ENCODE measurements at regions not wholly inside any gene's neighbourhood (a gene's known extent, or its start where the extent isn't known, plus 50 kb on each side); places are given as distances from the start of the nearest gene placed in this dataset.

- Histone ChIP-seq H3K18ac (ENCODE audit: extremely low read depth, low read length) (no peak overlapping the region), H3K79me1 (ENCODE audit: low read depth, low read length) (no peaks in the 10 kb centered on the region), H2BK5ac (ENCODE audit: low read depth, low read length) (peak overlapping the region; percentile 47; the same call in 1 of the 2 replicates), H2BK120ac (replicated peaks; ENCODE audit: low read depth, low read length) (no peak overlapping the region), H3K27me3 (replicated peaks in 1 of 4; ENCODE audit: control insufficient read depth in 3 of 4, extremely low read depth in 1 of 4, insufficient read depth in 3 of 4, low read length in 3 of 4) (no peaks in the 10 kb centered on the region), H3K9ac (replicated peaks in 1 of 4; ENCODE audit: extremely low read depth in 1 of 4, low read depth in 3 of 4, low read length in 3 of 4) (no peak overlapping the region), H3K23me2 (ENCODE audit: low read depth, low read length) (no peaks in the 10 kb centered on the region), H4K91ac (replicated peaks; ENCODE audit: insufficient read length, low read length) (no peak overlapping the region), H2BK20ac (ENCODE audit: low read length) (no peak overlapping the region), H2BK15ac (ENCODE audit: low read length) (0 out of 2 replicates have a peak overlapping the region, but pooled peaks have one; percentile 26), H3K27ac (ENCODE audit: low read depth, low read length) (no peak overlapping the region), H3K23ac (ENCODE audit: insufficient read length) (no peak overlapping the region), H3K4me3 (ENCODE audit: extremely low read depth in 1 of 4, insufficient read depth in 2 of 4, low read depth in 3 of 4, low read length in 4 of 4) (no peak overlapping the region), H3K9me3 (ENCODE audit: insufficient read depth in 2 of 2, low read depth in 1 of 2, low read length in 1 of 2) (no peaks in the 10 kb centered on the region), H4K5ac (ENCODE audit: insufficient read length, low read depth, low read length) (no peak overlapping the region), H3K14ac (ENCODE audit: insufficient read length) (no peak overlapping the region), H3K4me2 (ENCODE audit: insufficient read depth in 1 of 2, low read depth in 2 of 2, low read length in 2 of 2) (no peak overlapping the region), H3K36me3 (ENCODE audit: control insufficient read depth in 2 of 4, insufficient read depth in 4 of 4, low read length in 3 of 4) (no peaks in the 10 kb centered on the region), H4K8ac (ENCODE audit: extremely low read depth, insufficient read depth, low read length) (no peak overlapping the region), H2BK12ac (ENCODE audit: low read depth, low read length) (peak overlapping the region; percentile 56; the same call in 1 of the 2 replicates), H2AFZ (ENCODE audit: low read length) (peak overlapping the region; percentile 79), H4K20me1 (replicated peaks in 1 of 2; ENCODE audit: control insufficient read depth in 1 of 2, insufficient read depth in 2 of 2, low read length in 2 of 2) (no peaks in the 10 kb centered on the region), H3K4me1 (replicated peaks in 1 of 4; ENCODE audit: control insufficient read depth in 3 of 4, insufficient read depth in 4 of 4, low read length in 3 of 4) (0 out of 7 replicates have a peak, but pooled peaks cover 0 to 2% (median 0%) of the 10 kb centered on the region in 4 experiments), H3K79me2 (ENCODE audit: control insufficient read depth in 1 of 2, insufficient read depth in 2 of 2, low read length in 2 of 2) (no peaks in the 10 kb centered on the region), H3K4ac (replicated peaks; ENCODE audit: insufficient read length, low read depth, low read length) (peak overlapping the region; percentile 70), H3K56ac (replicated peaks; ENCODE audit: insufficient read length, low read depth, low read length) (no peak overlapping the region), H2AK5ac (ENCODE audit: low read depth, low read length) (no peak overlapping the region)
- ChIA-PET CTCF (ENCODE audit: partially characterized antibody) (interaction anchor here (2.1 kb wide), 1 partner anchor 86 kb away, joined by 5 read pairs; no protein-coding TSS in a partner anchor), POLR2A (ENCODE audit: partially characterized antibody) (no interaction called here)
- no peak for FAIRE-seq
- 93% methylated on average over 6 of the region's 6 CpGs; no CpG with 5 or more reads in 1 of the 2 experiments for WGBS, 2 experiments (ENCODE audit: extremely low coverage in 1 of 2, insufficient coverage in 1 of 2, insufficient read length in 1 of 2, insufficient replicate concordance in 2 of 2, low coverage in 1 of 2, low lambda C conversion rate in 2 of 2, missing lambda C conversion rate in 1 of 2)
- no peak for DNase-seq (ENCODE audit: low read depth in 1 of 2, low spot score in 2 of 2)
- TF ChIP-seq EP300 (IDR thresholded peaks at IDR 0.05; ENCODE audit: borderline replicate concordance in 1 of 2, low read depth in 2 of 2, low read length in 2 of 2) (no peak), BCL11A (IDR thresholded peaks at IDR 0.05; ENCODE audit: low read depth in 2 of 2, low read length in 2 of 2) (no peak), CHD1 (IDR thresholded peaks at IDR 0.05; ENCODE audit: low read depth, low read length) (no peak), YY1 (IDR thresholded peaks at IDR 0.05; ENCODE audit: low read depth, low read length) (no peak), TCF12 (IDR thresholded peaks at IDR 0.05; ENCODE audit: low read depth, low read length) (no peak), CEBPB (IDR thresholded peaks at IDR 0.05; ENCODE audit: low read depth, low read length) (no peak), PHF8 (conservative IDR thresholded peaks at IDR 0.05; ENCODE audit: low read depth, low read length) (no peak), KDM4A (IDR thresholded peaks at IDR 0.05; ENCODE audit: low read depth, low read length, severe bottlenecking) (no peak), SUZ12 (IDR thresholded peaks at IDR 0.05; ENCODE audit: low read length) (no peak), CTBP2 (IDR thresholded peaks at IDR 0.05; ENCODE audit: borderline replicate concordance, insufficient read depth, insufficient read length, low read length) (no peak), MAX (IDR thresholded peaks at IDR 0.05) (no peak), RXRA (IDR thresholded peaks at IDR 0.05; ENCODE audit: insufficient read depth, low read depth, low read length) (no peak), SP1 (IDR thresholded peaks at IDR 0.05; ENCODE audit: low read depth, low read length) (no peak), GABPA (IDR thresholded peaks at IDR 0.05; ENCODE audit: borderline replicate concordance, insufficient read depth, low read length) (no peak)
Measured at GRCh38 chr17:27974531-27975145, 67.8 kb upstream of the NLK start.
